A549 (cell line): ENCODE measurements at regions not wholly inside any gene's neighbourhood (a gene's known extent, or its start where the extent isn't known, plus 50 kb on each side); places are given as distances from the start of the nearest gene placed in this dataset.

Experiments
- ATAC-seq, 2 experiments: fragments of 200-7000 bp in 1 of 2; fragments of >200 bp in 1 of 2; cut with Nextera tagmentation in 1 of 2; cut with Tn5 transposase in 1 of 2; 3 replicates each; pipeline versions ENCODE4 v1.8.0 to v1.9.1; 2018 to 2020; ENCODE audit warnings: mild to moderate bottlenecking in 1 of 2, moderate library complexity in 1 of 2
- CTCF ChIA-PET: fragments of 300-600 bp; sonication (Branson Sonifier 250); formaldehyde crosslinking; extraction: SDS; loops from one replicate; lab custom pipeline; 2021; ENCODE audit warnings: antibody characterized with exemption, inconsistent platforms; lab: Yijun Ruan, JAX
- POLR2A ChIA-PET: fragments of 350-600 bp; formaldehyde crosslinking; extraction: SDS; loops from one replicate; lab custom pipeline; 2021; ENCODE audit warnings: antibody characterized with exemption, inconsistent platforms; lab: Yijun Ruan, JAX
- DNase-seq, 2 experiments: peaks; one replicate each; pipeline versions ENCODE4 v3.0.0 to v3.0.0-alpha.2; 2011 to 2016; ENCODE audit warnings: low read depth in 1 of 2, low spot score in 1 of 2
- FAIRE-seq: peaks from 2 replicates; lab custom pipeline; 2011; peaks lifted over from hg19 to GRCh38; lab: Jason Lieb, UNC
- H3K27ac ChIP-seq, 2 experiments: fragments of >200 bp; sonication (Bioruptor Twin); formaldehyde crosslinking; 3 replicates each; pipeline ENCODE4 v1.5.1; 2016 to 2017
- H3K4me1 ChIP-seq: fragments of >200 bp; sonication (Bioruptor Twin); formaldehyde crosslinking; 3 replicates; pipeline ENCODE4 v1.6.1; 2016
- H3K4me2 ChIP-seq: fragments of >200 bp; sonication (Bioruptor Twin); formaldehyde crosslinking; 3 replicates; pipeline ENCODE4 v1.6.1; 2016
- H3K4me3 ChIP-seq: fragments of >200 bp; sonication (Bioruptor Twin); formaldehyde crosslinking; 3 replicates; pipeline ENCODE4 v1.5.1; 2016
- H3K9me3 ChIP-seq: fragments of >200 bp; sonication (Bioruptor Twin); formaldehyde crosslinking; 3 replicates; pipeline ENCODE4 v1.6.1; 2016
- CBX2 ChIP-seq: fragments of 200-600 bp; sonication (generic); IDR thresholded peaks from 2 replicates; pipeline ENCODE4 v1.6.1; 2016; ENCODE audit warnings: low read depth, mild to moderate bottlenecking, borderline replicate concordance
- CEBPB ChIP-seq, 2 experiments: fragments of >200 bp in 1 of 2; sonication (Bioruptor Twin) in 1 of 2; formaldehyde crosslinking in 1 of 2; IDR thresholded peaks; 2 replicates each; pipeline ENCODE4 v1.6.1; 2012 to 2016
- EHF ChIP-seq: fragments of 250-450 bp; sonication (Bioruptor Pico); IDR thresholded peaks from 2 replicates; pipeline ENCODE4 v1.5.0; 2020; ENCODE audit warnings: mild to moderate bottlenecking
- ESRRA ChIP-seq: fragments of 150-350 bp; IDR thresholded peaks from 2 replicates; pipeline ENCODE4 v1.6.1; 2014; ENCODE audit warnings: mild to moderate bottlenecking, low read length, borderline replicate concordance
- HOXA7 ChIP-seq: fragments of 250-450 bp; sonication (Bioruptor Pico); IDR thresholded peaks from 2 replicates; pipeline ENCODE4 v1.5.0; 2020; ENCODE audit warnings: mild to moderate bottlenecking, moderate library complexity
- JUNB ChIP-seq: fragments of >200 bp; sonication (Bioruptor Twin); formaldehyde crosslinking; IDR thresholded peaks from 2 replicates; pipeline ENCODE4 v1.6.1; 2016
- KDM5A ChIP-seq: fragments of 200-600 bp; sonication (generic); IDR thresholded peaks from 2 replicates; pipeline ENCODE4 v1.6.1; 2016; ENCODE audit warnings: antibody characterized with exemption, mild to moderate bottlenecking
- MAFK ChIP-seq: fragments of 450-650 bp; IDR thresholded peaks from 2 replicates; pipeline ENCODE4 v1.6.1; 2014; ENCODE audit not compliant: partially characterized antibody
- MAZ ChIP-seq: fragments of 150-350 bp; IDR thresholded peaks from 2 replicates; pipeline ENCODE4 v1.6.1; 2014; ENCODE audit warnings: antibody characterized with exemption, low read depth, low read length, borderline replicate concordance
- PHF8 ChIP-seq: fragments of 200-600 bp; sonication (generic); IDR thresholded peaks from 2 replicates; pipeline ENCODE4 v1.6.1; 2016; ENCODE audit warnings: low read depth, mild to moderate bottlenecking, antibody characterized with exemption, moderate library complexity, borderline replicate concordance
- POLR2AphosphoS2 ChIP-seq: conservative IDR thresholded peaks from 2 replicates; pipeline ENCODE4 v1.6.1; 2012; ENCODE audit warnings: low read length, improper control_type of control experiment, inconsistent platforms
- RNF2 ChIP-seq: fragments of 200-600 bp; sonication (generic); IDR thresholded peaks from 2 replicates; pipeline ENCODE4 v1.6.1; 2016; ENCODE audit warnings: low read depth, mild to moderate bottlenecking, antibody characterized with exemption, moderate library complexity, borderline replicate concordance
- ZFP36 ChIP-seq: fragments of 450-650 bp; IDR thresholded peaks from 2 replicates; pipeline ENCODE4 v1.6.1; 2014; ENCODE audit warnings: borderline replicate concordance; ENCODE audit not compliant: partially characterized antibody
- WGBS: methylation state at CpG from one replicate; pipeline ENCODE4 v1.1.6; 2017; ENCODE audit errors: missing lambda C conversion rate; 5-methylcytosine and 5-hydroxymethylcytosine counted together
- TF ChIP-seq, protein P1 (sequence below): fragments of >200 bp; sonication (Bioruptor Twin); formaldehyde crosslinking; IDR thresholded peaks from 2 replicates; pipeline ENCODE4 v1.6.1; 2016
- TF ChIP-seq, protein P2 (sequence below): fragments of >200 bp; sonication (Bioruptor Twin); formaldehyde crosslinking; IDR thresholded peaks from 3 replicates; pipeline ENCODE4 v1.6.1; 2016
- TF ChIP-seq, protein P3 (sequence below): fragments of 250-450 bp; sonication (Bioruptor Pico); IDR thresholded peaks from 2 replicates; pipeline ENCODE4 v1.5.0; 2020; ENCODE audit warnings: low read depth, mild to moderate bottlenecking, moderate library complexity
- TF ChIP-seq, protein P4 (sequence below): IDR thresholded peaks from 2 replicates; pipeline ENCODE4 v1.6.1; 2012; ENCODE audit warnings: low read depth, borderline replicate concordance
- TF ChIP-seq, protein P5 (sequence below): IDR thresholded peaks from 2 replicates; pipeline ENCODE4 v1.6.1; 2012

DNA sequence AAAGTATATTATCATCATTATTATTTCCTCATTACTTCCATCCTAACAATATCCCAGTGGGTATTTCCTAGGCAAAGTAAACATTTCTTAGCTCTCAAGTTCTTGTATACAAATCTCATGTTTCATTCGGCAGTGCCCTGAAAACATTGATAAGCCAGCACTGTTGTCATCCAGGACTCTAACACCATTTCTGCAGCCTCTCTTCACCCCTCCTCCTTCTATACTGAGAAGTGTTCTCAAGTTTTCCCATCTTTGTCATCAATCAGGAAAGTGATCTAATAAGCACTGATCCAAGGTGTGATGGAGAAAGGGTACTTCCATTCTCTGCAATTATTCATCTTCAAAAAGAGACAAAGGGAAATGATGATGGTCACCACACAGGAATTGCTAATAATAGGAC is 168.4 kb upstream of the CCDC54 start:
- Histone ChIP-seq H3K4me2 (peak overlapping the region; percentile 76), H3K4me3 (no peak overlapping the region), H3K27ac (peak overlapping the region; percentile 51 to 73; a peak in 5 of 6 replicates), H3K9me3 (no peaks in the 10 kb centered on the region)
- DNase-seq: no peak
- peak; percentile 65 for FAIRE-seq
- ChIA-PET CTCF (interaction anchor here (1.4 to 2.3 kb wide), 2 partner anchors 11 to 27 kb away, joined by 10 to 14 read pairs; no protein-coding TSS in a partner anchor), POLR2A (interaction anchor here (1.2 kb wide), 1 partner anchor 221 kb away, joined by 8 read pairs; no protein-coding TSS in a partner anchor)
- no peak; a peak in 1 of 6 replicates for ATAC-seq
- WGBS: 37% methylated on average over 1 of the region's 1 CpG
- TF ChIP-seq PHF8 (no peak), EHF (CRISPR knock-in tag) (no peak), POLR2AphosphoS2 (no peak), ESRRA (no peak), MAFK (no peak), MAZ (no peak), JUNB (no peak), ZFP36 (no peak)
- TF ChIP-seq, protein P1, sequence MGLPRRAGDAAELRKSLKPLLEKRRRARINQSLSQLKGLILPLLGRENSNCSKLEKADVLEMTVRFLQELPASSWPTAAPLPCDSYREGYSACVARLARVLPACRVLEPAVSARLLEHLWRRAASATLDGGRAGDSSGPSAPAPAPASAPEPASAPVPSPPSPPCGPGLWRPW: no peak
- TF ChIP-seq, protein P2, sequence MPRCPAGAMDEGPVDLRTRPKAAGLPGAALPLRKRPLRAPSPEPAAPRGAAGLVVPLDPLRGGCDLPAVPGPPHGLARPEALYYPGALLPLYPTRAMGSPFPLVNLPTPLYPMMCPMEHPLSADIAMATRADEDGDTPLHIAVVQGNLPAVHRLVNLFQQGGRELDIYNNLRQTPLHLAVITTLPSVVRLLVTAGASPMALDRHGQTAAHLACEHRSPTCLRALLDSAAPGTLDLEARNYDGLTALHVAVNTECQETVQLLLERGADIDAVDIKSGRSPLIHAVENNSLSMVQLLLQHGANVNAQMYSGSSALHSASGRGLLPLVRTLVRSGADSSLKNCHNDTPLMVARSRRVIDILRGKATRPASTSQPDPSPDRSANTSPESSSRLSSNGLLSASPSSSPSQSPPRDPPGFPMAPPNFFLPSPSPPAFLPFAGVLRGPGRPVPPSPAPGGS: no peak
- TF ChIP-seq, protein P3, sequence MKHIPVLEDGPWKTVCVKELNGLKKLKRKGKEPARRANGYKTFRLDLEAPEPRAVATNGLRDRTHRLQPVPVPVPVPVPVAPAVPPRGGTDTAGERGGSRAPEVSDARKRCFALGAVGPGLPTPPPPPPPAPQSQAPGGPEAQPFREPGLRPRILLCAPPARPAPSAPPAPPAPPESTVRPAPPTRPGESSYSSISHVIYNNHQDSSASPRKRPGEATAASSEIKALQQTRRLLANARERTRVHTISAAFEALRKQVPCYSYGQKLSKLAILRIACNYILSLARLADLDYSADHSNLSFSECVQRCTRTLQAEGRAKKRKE (CRISPR knock-in tag): no peak
- TF ChIP-seq, all 56 proteins: peak for 0
- H3K4me1 ChIP-seq: peaks cover 29% of the 10 kb centered on the region

DNA sequence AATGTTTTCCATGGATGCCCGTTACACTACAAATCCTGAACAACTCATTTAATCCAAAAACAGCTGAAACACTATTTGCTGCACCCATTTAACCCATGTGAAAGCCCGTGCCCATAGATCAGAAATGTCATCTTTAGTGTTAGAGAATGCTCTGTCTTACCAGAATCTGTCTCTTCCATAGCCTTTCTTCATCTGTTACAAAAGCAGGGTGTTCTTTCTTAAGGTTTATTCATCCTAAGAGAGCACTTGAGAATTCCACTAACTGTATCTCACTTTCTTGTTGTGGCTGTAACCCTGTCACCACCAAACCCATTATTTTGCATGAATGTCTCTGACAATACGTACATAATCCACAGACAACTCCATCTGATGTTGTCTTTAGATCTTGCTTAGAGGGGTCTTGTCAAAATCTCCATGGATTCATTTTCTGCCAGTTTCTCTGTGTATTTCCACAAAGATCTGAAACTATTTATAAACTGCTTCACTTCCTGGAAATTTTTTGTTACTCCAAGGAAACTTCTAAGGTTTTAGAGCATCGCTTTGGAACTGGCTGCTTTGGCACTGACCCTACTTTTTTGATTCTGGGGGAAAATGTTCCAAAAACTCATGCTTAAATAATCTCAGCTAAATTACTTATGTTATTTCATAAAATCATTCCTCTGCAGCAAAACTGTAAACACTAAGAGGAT is 167.8 kb upstream of the CCDC54 start:
- Histone ChIP-seq H3K27ac (peak overlapping the region; percentile 51 to 73; a peak in 4 of 6 replicates), H3K9me3 (no peaks in the 10 kb centered on the region), H3K4me2 (no peak overlapping the region), H3K4me1 (peaks cover 29% of the 10 kb centered on the region), H3K4me3 (no peak overlapping the region)
- FAIRE-seq (no peak), ATAC-seq (no peak), DNase-seq (no peak)
- TF ChIP-seq, protein P4, sequence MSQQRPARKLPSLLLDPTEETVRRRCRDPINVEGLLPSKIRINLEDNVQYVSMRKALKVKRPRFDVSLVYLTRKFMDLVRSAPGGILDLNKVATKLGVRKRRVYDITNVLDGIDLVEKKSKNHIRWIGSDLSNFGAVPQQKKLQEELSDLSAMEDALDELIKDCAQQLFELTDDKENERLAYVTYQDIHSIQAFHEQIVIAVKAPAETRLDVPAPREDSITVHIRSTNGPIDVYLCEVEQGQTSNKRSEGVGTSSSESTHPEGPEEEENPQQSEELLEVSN: no peak
- TF ChIP-seq RNF2 (no peak), POLR2AphosphoS2 (no peak), KDM5A (no peak), CBX2 (no peak), CEBPB (IDR thresholded peaks at IDR 0.05) (no peak), HOXA7 (CRISPR knock-in tag) (no peak)
- TF ChIP-seq, protein P5, sequence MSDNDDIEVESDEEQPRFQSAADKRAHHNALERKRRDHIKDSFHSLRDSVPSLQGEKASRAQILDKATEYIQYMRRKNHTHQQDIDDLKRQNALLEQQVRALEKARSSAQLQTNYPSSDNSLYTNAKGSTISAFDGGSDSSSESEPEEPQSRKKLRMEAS: no peak
- TF ChIP-seq, protein P3 (CRISPR knock-in tag): no peak
- POLR2A ChIA-PET: no interaction called here
- WGBS: 71% methylated on average over 4 of the region's 4 CpGs
- CTCF ChIA-PET: interaction anchor here (1.1 to 2.3 kb wide), 3 partner anchors 26 to 212 kb away, joined by 3 to 14 read pairs (median 5); no protein-coding TSS in a partner anchor
